Fibroblast of skin of right biceps (primary cell): ENCODE measurements at regions not wholly inside any gene's neighbourhood (a gene's known extent, or its start where the extent isn't known, plus 50 kb on each side); places are given as distances from the start of the nearest gene placed in this dataset.
A peak's percentile ranks its signal among the peaks of the same experiment; 100 is the strongest.

ENCODE experiments used
- DNase-seq: peaks from one replicate; pipeline ENCODE4 v3.0.0-alpha.2; 2013

- no peak for DNase-seq
These were observed 88.9 kb upstream of the NRXN1 start for GRCh38 chr2:51120754-51121280.

GRCh38 chr2:51111532-51111931 lies 79.6 kb upstream of the NRXN1 start:
- no peak for DNase-seq

- no peak for DNase-seq
These were observed 76.9 kb upstream of the NRXN1 start for GRCh38 chr2:51108794-51109193.

- no peak for DNase-seq
These were observed 75.9 kb upstream of the NRXN1 start for GRCh38 chr2:51107841-51108240.

- DNase-seq, result no peak
These were observed 73.9 kb upstream of the NRXN1 start for GRCh38 chr2:51105811-51106210.

- peak; percentile 60 for DNase-seq
These were observed 71.3 kb upstream of the NRXN1 start for GRCh38 chr2:51103205-51103604.

- DNase-seq, result no peak
These were observed 61.1 kb upstream of the NRXN1 start for GRCh38 chr2:51093016-51093415.

- DNase-seq, result no peak
These were observed 53.6 kb upstream of the NRXN1 start for GRCh38 chr2:51085420-51086068.

- DNase-seq, result no peak
These were observed 52.8 kb upstream of the NRXN1 start for GRCh38 chr2:51084750-51085149.
